ENCODE measurements at regions not wholly inside any gene's neighbourhood (a gene's known extent, or its start where the extent isn't known, plus 50 kb on each side); places are given as distances from the start of the nearest gene placed in this dataset.

DNA sequence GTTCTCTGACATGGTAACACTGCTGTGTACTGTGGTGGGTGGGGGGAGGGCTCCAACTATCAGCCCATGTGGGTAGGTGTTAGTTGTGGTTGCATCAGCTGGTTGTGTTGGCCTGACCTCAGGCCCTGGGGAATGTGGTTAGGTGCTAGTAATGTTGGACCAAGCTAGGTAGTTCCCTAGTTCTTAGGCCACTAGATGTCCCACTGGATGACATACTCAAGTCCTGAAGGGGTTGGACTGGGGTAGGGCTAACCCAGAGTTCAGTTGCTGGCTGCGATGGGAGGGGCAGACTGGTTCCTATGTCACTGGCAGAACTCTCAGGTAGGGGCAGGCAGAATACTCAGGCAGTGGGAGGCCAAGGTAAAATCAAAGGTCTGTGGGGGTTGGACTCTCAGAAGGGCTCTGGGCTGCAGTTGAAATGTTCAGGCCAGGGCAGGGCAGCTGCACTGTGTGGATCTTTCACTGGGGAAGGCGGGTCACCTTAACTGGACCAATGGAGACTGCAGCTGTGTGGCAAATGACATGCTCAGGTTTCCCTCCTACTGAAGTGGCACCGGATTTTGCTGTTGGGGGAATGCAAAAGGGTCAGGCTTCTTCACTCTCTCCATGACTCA lies 870.7 kb downstream of the LRRIQ3 start:
- TF ChIP-seq EZH2 (IDR thresholded peaks at IDR 0.05; ENCODE audit: insufficient read depth, poor library complexity, severe bottlenecking) (no peak), EZH2phosphoT487 (IDR thresholded peaks at IDR 0.05; ENCODE audit: insufficient read depth, low read depth) (no peak)
